Activated naive CD4-positive, alpha-beta T cell treated with anti-CD3 and anti-CD28 coated beads, Interleukin-2, amount 50 U/mL, for 16 hours (primary cell): ENCODE measurements at regions not wholly inside any gene's neighbourhood (a gene's known extent, or its start where the extent isn't known, plus 50 kb on each side); places are given as distances from the start of the nearest gene placed in this dataset.
"Not testable (repeated sequence)": the region's sequence is repeated elsewhere in the genome, so short reads cannot be mapped to it uniquely, and the experiment has no call there.

Source experiments
- DNase-seq: peaks from one replicate; pipeline ENCODE4 v3.0.0-alpha.2; 2020

DNA sequence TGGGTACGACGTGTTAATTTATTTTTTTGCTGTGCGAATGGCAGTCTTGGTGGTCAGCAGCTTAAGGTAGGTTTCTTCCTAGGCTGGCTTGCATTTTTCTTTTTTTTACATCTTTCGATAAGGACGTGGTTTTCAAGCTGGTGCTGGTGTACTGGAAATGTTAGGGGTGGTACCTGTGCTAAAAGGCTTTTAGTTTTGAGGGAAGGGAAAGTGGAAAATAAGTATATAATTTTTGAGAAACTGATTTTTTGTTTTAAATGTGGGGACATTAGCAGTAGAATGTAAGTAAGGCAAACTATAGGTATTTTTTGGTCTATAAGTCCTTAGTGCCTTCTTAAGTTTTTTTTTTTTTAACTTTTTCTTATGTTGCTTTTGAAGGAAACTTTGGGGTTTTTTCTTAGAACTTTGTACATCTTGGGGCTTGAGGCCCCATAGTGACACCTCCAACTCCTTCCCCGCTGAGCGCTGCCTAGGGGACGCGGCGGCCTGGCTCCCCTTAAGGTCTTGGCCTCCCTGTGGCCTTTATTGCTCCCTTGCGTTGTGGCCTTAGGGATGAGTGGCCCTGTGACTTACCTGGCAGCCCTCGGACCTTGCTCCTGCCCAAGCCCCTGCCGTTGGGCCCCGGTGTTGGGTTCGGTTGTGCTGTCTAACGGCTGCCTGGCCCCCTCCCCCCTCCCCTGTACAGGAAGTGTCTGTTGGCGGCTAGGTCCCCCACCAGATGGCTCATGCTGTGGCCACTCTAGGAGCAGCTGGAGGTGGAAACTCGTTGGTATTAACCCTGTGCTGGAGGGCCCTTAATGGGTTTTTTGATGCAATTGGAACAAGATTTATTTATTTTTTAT lies 88.0 kb upstream of the RPRML start:
- DNase-seq: peak; percentile 79

DNA sequence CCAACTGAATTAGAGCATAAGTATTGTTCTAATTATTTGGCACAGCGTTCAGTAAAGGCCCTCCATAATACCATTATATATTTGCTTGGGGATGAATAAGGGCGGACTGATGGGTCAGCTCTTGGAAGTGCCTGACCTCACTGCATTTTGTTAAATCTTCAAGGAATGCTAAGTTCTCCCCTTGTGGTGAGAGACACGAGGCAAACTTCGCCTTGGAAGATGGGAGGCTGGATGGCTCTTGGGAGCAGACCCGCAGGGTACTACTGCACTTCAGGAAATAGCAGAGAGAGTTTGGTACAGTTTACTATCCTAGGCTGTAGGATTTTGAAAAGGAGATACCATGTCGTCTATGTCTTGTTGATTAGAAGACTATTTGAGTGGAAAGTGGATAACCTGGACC lies 87.0 kb upstream of the RPRML start:
- DNase-seq: no peak

DNA sequence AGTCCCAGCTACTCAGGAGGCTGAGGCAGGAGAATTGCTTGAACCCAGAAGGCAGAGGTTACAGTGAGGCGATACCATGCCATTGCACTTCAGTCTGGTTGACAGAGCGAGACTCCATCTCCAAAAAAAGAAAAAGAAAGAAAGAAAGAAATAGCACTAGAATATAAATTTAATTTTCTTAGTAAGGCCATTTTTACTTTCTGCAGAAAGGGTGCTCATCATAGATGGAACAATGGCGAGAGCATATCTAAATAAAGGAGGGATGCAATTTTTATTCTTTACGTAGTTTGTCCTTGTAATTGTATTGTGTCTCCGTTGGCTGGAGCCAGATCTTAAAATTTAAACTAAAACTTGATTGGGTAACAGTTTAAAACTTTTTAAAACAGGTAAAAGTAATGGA lies 85.6 kb upstream of the RPRML start:
- DNase-seq: no peak

DNA sequence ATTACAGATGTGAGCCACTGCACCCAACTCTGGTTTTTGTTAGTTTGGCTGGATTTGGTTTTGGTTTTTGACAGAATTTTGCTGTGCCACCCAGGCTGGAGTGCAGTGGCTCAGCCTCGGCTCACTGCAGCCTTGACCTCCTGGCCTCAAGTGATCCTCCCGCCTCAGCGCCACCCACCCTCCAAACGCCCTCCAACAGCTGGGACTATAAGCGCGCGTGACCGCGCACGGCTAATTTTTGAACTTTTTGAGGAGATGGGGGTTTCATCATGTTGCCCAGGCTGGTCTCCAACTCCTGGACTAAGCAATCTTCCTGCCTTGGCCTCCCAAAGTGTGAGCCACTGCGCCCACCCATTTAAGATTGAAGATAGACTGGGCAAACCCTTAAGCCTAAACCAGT lies 84.4 kb upstream of the RPRML start:
- DNase-seq: no peak

DNA sequence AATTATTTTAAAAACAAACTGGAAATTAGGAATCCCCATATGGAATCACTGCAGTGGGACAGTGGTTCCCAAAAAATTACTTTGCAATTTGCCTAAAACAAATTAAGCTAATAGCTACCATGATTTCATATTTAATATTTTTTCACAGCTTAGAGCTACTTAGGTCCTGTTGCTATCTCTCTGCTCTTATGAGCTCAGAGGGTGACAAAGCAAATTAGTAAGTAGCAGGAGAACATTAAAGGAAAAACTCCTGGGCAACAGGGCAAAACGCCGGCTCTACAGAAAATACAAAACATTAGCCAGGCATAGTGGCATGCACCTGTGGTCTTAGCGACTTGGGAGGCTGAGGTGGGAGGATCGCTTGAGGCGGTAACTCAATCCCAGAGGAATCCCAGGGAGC lies 83.8 kb upstream of the RPRML start:
- not testable (repeated sequence) for DNase-seq

DNA sequence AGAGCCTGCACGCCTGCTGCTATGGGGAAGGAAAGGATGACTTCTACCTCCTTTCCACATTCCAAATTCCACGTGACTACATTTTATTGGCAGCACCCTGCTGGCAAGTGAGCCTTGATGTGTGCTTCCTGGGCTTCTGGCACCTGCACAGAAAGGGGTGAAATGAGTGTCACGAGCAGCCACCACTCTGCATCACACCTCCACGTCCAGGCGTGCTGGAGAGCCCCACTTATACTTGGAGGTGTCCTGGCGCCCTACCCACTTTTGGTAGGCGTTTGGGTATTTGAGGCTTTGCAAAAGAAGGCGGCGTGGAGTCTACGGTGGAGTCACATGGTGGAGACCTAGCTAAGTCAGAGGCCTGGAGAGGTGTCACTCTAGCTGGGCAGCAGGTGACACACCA lies 81.0 kb upstream of the RPRML start:
- DNase-seq: not testable (repeated sequence)

DNA sequence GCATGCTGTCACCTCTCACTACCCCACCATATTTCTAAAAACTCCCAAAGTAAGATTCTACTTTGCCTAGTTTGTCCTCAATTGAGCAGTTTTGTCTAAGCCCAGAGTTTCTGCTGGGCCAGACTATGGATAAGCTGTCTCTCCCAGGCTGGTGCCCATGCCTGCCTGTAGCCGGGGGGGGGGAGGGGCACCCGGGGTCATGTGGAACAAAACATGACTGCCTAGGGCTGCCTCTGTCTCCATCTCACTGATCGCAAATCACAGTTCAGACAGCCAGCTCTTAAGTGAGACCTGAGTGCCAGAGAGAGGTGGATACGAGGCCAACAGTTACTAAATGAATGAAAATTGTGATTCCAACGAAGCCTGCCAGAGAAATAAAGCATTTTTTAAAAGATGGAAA lies 78.8 kb upstream of the RPRML start:
- DNase-seq: no peak

DNA sequence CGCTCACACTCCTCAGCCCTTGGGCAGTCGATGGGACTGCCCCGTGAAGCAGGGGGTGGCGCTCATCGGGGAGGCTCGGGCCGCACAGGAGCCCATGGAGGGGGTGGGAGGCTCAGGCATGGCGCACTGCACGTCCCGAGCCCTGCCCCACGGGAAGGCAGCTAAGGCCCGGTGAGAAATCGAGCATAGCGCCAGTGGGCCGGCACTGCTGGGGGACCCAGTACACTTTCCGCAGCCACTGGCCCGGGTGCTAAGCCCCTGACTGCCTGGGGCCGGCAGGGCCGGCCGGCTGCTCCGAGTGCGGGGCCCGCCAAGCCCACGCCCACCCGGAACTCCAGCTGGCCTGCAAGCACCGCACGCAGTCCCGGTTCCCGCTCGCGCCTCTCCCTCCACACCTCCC lies 78.2 kb upstream of the RPRML start:
- DNase-seq: not testable (repeated sequence)

DNA sequence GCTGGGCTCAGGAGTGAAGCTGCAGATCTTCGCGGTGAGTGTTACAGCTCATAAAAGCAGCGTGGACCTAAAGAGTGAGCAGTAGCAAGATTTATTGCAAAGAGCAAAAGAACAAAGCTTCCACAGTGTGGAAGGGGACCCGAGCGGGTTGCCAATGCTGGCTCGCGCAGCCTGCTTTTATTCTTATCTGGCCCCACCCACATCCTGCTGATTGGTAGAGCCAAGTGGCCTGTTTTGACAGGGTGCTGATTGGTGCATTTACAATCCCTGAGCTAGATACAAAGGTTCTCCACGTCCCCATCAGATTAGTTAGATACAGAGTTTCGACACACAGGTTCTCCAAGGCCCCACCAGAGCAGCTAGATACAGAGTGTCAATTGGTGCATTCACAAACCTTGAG lies 77.6 kb upstream of the RPRML start:
- not testable (repeated sequence) for DNase-seq
